ENCODE measurements at regions not wholly inside any gene's neighbourhood (a gene's known extent, or its start where the extent isn't known, plus 50 kb on each side); places are given as distances from the start of the nearest gene placed in this dataset.

- DNase-seq, result no peak
Observed at GRCh38 chr15:81987628-81988027, 58.2 kb downstream of the MEX3B start.

DNA sequence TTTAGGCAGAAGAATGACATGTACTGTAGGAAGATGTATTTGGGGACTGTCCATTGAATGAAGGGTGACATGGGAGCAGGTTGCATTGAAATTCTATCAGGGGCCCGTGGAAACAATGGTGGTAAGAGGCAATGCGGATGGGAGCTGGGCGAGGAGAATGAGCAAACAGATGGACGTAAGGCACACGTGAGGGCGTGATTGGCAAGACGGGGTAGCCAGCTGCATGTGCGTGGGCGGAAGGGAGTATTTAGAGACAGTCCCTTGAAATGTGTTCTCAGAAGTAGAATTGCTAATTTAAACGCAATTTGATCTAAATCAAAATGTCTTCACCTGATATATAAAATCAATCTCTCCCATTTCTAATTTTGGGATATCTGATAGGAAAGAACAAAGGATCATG, 62.3 kb downstream of the MEX3B start:
- DNase-seq, result no peak

- no peak for DNase-seq
Observed at GRCh38 chr15:81982808-81983207, 63.0 kb downstream of the MEX3B start.

GRCh38 chr15:81981908-81982307, 63.9 kb downstream of the MEX3B start:
- DNase-seq, result no peak

GRCh38 chr15:81977464-81977863, 68.4 kb downstream of the MEX3B start:
- DNase-seq, result no peak

DNA sequence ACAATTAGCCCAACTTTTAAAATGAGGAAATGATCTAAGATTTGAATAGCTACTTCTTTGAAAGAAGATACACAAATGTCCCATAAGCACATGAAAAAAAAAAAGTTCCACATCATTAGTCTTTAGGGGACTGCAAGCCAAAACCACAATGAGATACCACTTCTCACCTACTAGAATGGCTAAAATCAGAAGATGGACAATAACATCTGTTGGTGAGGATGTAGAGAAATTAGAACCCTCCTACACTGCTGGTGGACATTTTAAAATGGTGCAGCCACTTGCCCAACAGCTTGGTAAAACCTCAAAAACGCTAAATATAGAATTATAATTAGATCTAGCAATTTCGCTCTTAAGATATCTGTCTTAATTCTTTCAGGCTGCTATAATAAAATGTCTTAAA, 77.1 kb downstream of the MEX3B start:
- DNase-seq, result no peak

DNA sequence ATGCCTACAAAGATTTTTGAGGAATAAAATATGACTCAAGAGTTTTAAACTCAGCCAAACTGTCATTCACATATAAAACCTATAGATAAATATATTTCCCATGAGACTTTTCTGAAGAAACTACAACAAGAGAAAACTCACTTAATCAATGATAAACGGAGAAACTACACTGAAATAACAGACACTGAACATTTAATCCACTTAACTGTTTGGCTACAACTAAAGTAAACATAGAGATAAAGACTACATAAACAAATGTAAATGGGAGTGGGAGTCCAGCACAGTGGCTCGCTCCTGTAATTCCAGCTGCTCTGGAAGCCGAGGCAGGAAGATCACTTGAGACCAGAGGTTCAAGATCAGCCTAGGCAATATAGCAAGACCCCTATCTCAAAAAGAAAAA, 79.2 kb downstream of the MEX3B start:
- no peak for DNase-seq

DNA sequence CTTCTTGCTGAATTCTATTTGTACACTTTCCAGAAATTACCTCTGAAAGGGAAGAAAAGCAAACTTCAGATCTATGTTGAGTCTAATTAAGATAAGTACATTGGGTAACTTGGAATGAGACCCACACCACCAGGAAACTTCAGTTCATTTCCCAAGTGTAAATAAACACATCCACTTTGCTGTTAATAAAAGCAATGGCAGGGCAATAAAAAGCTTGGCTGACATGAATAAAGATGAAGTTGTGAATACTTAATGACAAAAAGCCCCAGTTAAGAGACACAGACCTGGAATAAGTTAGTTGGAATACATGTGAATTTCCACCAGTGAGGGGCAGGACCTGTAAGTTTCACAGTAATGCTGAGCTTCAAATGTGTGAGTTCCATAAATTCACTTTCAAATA, 83.3 kb downstream of the MEX3B start:
- no peak for DNase-seq

DNA sequence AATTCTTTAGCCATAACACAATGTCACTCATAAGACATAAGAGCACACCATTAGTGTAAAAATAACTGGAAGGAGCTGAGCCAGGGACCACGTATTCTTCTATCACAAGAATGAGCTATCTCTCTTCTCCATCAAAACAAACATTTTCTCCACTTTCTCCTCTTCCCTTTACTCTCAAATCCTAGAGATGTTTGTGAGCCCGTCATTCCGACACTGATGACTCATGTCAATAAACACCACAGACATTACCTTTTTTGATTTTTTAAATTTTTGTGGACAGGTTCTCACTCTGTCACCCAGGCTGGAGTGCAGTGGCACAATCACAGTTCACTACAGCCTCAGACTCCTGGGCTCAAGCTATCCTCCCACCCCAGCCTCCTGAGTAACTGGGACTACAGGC, 86.6 kb downstream of the MEX3B start:
- no peak for DNase-seq

DNA sequence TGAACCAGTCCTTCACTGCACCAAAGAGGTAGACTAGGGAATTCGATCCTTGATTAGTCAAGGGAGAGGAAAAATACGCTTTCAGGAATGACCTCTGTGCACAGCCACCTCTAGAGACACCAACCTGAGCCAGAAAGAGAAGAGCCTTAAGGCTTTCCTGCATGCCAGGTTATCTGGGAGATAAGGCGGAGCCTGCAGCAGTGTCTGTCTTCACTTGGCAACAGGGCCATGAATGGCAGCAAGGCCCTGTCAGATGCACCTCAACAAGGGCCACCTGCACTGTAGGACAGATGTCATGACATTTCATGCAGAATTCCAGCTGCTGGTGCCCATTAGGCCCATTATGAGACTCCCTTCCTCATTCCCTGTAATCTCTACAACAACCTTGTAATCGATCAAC, 88.1 kb downstream of the MEX3B start:
- DNase-seq, result no peak

- no peak for DNase-seq
Observed at GRCh38 chr15:81955382-81956062, 90.3 kb downstream of the MEX3B start.

- DNase-seq, result no peak
Observed at GRCh38 chr15:81954158-81954783, 91.5 kb downstream of the MEX3B start.

GRCh38 chr15:81950841-81951414, 94.9 kb downstream of the MEX3B start:
- DNase-seq, result peak; percentile 16

- no peak for DNase-seq
Observed at GRCh38 chr15:81948751-81949150, 97.1 kb downstream of the MEX3B start.

GRCh38 chr15:81948222-81948621, 97.6 kb downstream of the MEX3B start:
- DNase-seq, result no peak

- DNase-seq, result no peak
Observed at GRCh38 chr15:81947548-81947947, 98.3 kb downstream of the MEX3B start.

DNA sequence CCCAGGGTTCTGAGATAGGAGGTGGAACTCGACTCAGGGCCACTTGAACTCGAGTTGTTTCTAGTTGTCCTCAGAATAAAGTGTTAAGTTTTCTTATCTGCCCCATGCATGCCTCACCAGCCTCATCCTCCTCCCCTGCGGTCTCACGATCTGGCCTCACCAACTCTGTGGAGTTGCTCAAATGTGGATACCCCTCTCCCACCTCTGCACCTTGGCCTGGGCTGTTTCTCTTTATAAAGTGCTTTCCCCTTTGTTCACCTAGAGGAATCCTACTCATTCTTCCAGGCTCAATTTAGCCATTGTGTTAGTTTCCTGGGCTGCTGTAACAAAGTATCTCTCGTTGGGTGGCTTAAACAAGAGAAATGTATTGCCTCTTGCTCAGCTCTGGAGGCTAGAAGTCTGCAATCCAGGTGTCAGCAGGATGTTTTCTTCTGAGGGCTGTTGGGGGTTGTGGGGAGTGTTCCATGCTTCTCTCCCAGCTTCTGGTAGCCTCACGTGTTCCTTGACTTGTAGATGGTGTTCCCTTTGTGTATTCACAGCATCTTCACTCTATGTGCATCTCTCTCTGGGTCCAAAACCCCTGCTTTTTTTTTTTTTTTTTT, 100.7 kb downstream of the MEX3B start:
- no peak for DNase-seq

DNA sequence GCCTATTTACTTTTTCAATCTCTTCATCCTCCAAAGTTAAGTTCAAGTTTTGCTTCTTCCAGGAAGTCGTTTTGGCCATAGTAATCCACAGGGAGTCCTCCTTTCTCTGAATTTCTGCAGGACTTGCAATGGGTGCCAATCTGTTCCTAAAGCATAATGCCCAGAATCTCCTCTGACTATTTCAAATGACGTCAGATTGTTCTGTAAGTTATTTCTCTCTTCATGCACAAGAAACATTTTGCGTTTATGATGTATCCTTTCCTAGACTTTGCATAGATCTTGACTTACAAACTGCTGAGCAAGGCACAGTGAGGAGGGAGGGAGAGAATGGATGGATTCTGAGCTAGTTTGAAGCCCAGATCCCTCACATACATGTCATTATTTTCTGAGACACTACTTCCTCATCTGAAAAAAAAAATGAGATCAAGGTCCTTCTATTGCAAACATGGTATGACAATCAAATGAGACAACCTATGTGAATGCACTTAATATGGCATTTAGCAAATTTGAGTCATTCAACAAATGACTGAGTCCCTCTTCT, 103.1 kb downstream of the MEX3B start:
- no peak for DNase-seq

DNA sequence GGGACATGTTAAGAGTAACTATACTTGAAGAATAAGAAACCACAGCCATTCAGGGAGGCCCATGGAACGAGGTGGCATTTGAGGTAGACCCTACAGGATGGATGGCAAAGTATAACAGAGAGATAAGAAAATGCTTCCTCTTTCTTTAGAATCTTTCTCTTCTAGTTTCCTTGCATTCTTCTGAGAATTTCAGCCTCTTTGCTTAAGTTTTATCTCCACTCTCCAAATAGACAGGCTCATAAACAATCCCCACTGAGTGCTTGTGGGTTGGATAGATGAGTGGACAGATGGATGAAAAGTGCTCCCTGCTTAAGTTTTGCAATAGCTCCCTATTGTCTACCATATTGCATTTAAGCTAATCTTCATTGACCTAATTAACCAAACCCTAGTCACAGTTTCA, 103.7 kb downstream of the MEX3B start:
- no peak for DNase-seq

GRCh38 chr15:81941479-81941878, 104.3 kb downstream of the MEX3B start:
- no peak for DNase-seq

DNA sequence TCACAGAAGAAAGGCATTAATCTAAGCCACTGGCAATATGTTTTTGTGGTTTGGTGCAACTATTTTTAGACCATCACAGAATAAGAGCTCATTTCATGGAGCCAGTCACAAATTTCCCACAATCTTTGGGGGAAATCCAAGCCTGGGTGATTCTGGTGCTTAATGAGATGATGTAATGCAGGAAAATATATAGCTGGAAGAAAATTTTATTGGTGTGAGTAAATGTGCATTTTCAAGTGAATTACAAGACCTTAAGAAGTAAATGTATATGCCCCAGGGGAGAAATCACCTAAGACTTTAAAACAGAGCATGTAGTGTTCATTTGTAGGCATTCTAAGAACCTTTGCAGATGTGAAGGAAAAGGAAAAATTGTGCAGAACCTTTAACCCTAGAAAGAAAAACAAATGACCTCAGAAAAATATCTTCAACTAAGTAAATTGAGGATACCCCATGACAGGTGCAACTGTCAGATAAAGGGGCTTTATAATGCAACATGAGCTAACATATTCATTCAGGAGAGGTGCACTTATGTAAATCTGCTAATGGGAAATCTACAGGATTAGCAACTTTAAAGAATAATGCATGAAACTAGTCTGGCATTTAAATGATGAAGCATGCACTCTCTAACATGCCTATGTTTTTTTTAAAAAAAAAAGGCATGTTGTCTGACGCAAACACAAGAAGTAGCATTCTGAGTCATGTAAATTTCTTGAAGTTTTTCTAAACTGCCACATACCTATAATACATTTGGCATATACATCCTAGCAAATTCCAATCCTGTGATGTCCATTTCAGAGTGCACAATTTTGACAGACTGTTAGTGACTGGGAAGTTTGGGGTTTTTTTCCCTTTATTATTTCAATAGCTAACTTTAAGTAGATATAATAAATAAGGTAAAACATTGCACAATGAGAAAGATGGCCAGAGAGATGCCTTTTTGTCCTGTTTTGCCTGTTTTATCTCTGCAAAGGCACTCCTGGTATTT, 105.1 kb downstream of the MEX3B start:
- peak; percentile 52 for DNase-seq

- no peak for DNase-seq
Observed at GRCh38 chr15:81939604-81940440, 106.0 kb downstream of the MEX3B start.

All from amniotic stem cell (primary cell).